ENCODE measurements at regions not wholly inside any gene's neighbourhood (a gene's known extent, or its start where the extent isn't known, plus 50 kb on each side); places are given as distances from the start of the nearest gene placed in this dataset.
A peak's percentile ranks its signal among the peaks of the same experiment; 100 is the strongest.

DNA sequence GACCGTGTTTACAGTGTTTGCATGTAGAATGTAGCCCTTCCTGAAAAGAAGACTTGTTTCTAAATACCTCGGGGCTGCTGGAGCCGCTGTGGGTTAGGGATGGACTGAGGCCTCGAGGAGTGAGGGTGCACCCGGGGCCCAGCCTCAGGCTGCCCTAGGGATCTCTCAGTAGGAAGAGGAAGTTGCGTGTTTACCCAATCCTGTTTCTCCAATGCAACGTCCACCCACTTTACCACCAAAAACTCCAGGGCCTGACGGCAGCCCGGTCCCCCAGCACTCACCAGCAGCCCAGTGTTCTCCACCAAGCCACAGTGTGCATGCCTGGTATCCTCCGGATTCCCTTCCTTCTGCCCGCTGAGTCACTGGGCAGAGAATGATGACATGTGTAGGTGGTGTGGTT, 255.8 kb downstream of the GLI2 start:
- DNase-seq (ENCODE audit: low read depth), result no peak

GRCh38 chr2:120992791-120993555, 257.3 kb downstream of the GLI2 start:
- no peak for DNase-seq (ENCODE audit: low read depth)

- no peak for DNase-seq (ENCODE audit: low read depth)
Measured at GRCh38 chr2:120993661-120994060, 258.0 kb downstream of the GLI2 start.

- no peak for DNase-seq (ENCODE audit: low read depth)
Measured at GRCh38 chr2:120994301-120994995, 258.8 kb downstream of the GLI2 start.

- no peak for DNase-seq (ENCODE audit: low read depth)
Measured at GRCh38 chr2:120995152-120995551, 259.5 kb downstream of the GLI2 start.

DNA sequence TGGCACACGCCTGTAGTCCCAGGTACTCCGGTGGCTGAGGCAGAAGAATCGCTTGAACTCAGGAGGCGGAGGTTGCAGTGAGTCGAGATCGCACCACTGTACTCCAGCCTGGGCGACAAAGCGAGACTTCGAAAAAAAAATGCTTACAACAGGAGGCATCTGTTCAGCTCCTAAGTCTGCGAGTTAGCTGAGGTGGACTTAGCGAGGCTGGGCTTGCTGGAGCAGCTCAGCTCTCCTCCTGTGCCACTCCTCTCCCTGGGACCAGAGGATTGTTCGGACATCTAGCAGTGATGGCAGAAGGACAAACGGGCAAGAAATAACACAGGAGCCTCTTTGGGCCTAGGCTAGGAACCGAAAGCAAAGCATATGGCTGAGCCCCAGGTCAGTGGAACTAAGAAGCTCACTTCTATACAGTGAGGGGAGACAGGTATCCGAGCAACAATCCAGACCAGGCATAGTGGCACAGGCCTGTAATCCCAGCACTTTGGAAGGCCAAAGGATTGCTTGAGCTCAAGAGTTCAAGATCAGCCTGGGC, 260.1 kb downstream of the GLI2 start:
- no peak for DNase-seq (ENCODE audit: low read depth)

DNA sequence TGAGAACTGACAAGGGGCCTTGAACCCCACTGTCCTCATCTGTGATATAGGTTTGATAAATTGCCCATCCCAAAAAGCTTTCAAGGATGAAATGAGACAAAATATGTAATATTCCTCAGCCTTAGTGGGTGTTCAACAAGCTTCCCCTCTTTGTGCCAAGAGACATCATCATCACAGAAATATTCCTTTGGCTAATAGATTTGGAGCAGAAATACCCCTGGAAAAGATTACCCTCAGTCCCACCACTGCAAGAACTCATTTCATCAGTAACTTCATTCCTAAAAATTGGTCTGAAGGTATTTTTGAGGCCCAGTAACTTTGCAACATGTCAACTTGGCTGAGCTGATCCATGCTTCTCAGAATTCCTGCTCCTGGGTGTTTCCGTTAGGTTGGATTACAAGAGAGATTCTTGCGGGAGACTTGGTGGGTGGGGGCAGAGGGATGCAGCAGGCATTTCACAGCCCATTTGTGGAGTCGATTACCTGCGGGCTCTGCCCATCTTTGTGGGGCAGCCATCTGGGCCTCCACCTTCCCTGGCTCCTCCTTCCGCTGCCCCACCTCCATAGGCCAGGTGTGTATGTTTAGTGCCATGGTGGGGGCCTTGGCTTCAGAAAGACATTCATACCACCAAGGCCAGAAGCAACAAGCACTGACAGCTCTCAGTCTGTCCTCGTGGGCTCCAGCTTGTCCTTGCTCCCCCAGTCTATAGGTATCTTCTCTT, 263.9 kb downstream of the GLI2 start:
- no peak for DNase-seq (ENCODE audit: low read depth)

DNA sequence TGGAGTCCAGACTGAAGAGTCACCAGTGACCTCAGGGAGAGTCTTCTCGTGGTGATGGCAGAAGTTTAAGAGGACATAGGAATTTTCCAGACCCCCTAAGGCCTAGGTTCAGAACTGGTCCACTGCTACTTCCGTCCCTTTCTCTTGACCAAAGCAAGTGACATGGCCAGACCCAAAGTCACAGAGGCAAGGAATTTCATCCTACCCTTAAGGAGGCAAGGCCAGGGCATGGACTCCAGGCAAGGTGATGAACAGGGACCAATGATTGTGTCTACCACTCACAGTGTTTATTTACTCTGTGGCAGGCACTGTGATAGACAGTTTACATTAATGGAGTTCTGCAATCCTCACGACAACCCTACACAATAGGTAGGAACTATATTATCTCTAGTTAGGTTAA, 265.1 kb downstream of the GLI2 start:
- DNase-seq (ENCODE audit: low read depth), result no peak

GRCh38 chr2:121001641-121002040, 266.0 kb downstream of the GLI2 start:
- DNase-seq (ENCODE audit: low read depth), result no peak

DNA sequence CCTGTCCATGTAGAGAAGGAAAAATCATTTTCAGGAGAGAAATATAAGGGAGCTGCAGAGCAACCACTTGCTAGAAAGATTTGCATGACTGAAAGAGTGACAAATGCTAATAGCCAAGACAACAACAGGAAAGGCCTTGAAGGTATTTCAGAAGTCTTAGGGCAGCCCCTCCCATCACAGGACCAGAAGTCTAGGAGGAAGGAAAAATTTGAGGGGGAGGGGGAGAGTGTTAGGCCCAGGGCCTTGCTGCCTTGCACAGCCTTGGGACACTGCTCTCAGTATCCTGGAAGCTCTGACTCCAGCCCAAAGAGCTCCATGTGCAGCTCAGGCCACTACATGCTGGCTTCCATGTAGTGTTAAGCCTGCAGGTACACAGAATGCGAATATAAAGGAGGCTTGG, 266.9 kb downstream of the GLI2 start:
- DNase-seq (ENCODE audit: low read depth), result no peak

DNA sequence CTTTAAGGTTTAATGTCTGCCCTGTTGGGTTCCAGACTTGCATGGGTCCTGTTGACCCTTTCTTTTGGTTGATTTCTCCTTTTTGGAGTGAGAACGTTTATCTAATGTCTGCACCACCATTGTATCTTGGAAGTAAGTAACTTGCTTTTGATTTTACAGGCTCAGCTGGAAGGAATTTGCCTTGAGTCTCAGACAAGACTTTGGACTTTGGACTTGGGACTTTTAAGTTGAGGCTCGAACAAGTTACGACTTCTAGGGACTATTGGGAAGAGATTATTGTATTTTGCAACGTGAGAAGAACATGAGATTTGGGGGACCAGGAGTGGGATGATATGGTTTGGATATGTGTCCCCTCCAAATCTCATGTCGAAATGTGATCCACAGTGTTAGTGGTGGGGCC, 267.7 kb downstream of the GLI2 start:
- no peak for DNase-seq (ENCODE audit: low read depth)

DNA sequence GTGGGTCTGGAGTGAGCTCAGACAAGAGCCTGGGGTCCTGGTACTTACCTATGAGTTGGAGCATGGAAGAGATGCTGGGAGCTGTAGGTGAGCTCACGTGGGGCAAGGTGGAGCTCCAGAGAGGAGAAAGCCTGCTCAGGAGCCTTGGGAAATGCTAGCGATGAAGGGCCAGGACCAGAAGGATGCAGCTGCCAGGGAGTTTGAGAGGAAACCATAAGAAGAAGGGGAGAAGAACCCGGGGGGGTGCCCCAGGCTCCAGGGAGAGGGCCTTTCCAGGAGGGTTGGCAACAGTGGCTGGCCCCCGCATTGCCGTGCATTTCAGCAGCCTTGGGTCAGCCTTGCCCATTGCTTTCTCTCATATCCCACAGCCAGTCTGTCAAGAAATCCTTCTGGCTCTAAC, 268.7 kb downstream of the GLI2 start:
- DNase-seq (ENCODE audit: low read depth), result no peak

DNA sequence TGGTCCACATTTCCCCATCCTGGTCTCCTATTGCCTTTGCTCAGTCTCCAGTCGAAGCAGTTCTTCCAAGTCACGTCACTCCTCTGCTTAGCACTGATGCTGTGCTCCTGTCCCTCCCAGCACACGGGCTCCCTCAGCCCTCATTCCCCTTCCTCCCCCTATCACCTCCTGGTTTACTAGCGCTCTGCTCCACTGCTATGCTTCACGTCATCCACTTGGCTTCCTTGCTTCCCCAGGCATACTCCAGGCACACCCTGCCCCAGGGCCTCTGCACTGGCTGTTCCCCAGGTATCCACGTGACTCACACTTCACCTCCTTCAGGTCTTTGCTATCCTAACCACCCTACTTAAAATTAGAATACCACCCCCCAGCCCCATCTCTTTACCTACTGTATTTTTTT, 269.3 kb downstream of the GLI2 start:
- DNase-seq (ENCODE audit: low read depth), result no peak

DNA sequence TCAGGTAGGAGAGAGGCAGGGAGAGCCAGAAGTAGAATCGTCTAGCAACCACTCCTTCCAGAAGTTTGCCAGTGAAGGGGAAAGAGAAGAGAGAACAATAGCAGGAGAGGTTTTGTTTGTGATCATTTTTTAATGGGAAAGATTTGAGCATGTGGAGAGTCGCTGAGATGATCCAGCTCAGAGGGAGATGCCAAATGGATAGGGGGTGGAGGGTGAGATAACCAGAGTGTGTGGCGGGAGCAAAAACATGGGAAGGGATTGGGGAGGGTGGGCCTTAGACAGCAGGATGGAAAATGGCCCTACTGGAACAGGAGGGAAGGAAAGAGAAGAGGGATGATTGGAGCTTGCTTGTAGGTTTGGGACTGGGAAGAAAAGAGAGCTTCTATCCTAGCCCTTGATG, 269.8 kb downstream of the GLI2 start:
- DNase-seq (ENCODE audit: low read depth), result no peak

GRCh38 chr2:121006743-121007489, 271.2 kb downstream of the GLI2 start:
- DNase-seq (ENCODE audit: low read depth), result no peak

GRCh38 chr2:121007490-121007853, 271.8 kb downstream of the GLI2 start:
- DNase-seq (ENCODE audit: low read depth), result no peak

GRCh38 chr2:121008975-121009374, 273.3 kb downstream of the GLI2 start:
- DNase-seq (ENCODE audit: low read depth), result peak; percentile 14

DNA sequence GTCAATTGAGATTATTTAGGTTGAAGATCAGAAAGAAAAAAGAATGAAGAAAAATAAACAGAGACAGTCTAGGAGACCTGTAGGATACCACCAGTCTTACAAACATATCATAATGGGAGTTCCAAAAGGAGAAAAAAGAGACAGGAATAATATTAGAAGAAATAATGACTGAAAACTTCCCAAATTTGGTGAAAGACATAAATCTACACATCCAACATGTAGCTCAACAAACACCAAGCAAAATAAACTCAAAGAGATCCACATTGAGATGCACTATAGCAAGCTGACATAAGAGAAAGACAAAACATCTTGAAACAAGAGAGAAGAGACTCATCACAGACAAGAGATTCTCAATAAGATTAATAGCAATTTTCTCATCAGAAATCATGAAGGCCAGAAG, 274.0 kb downstream of the TFCP2L1 start:
- no peak for DNase-seq (ENCODE audit: low read depth)

DNA sequence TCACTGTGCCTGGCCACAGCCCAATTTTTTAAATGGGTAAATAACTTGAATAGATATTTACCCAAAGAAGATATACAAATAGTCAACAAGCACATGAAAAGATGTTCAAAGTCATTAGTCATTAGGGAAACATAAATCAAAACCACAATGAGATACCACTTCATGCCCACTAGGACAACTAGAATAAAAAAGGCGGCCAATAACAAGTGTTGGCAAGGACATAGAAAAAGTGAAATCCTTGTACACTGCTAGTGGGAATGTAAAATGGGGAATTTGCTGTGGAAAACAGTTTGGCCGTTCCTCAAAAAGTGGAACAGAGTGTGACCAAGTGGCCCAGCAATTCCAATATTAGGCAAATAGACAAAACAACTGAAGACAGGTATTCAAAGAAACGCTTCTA, 270.1 kb downstream of the TFCP2L1 start:
- no peak for DNase-seq (ENCODE audit: low read depth)

DNA sequence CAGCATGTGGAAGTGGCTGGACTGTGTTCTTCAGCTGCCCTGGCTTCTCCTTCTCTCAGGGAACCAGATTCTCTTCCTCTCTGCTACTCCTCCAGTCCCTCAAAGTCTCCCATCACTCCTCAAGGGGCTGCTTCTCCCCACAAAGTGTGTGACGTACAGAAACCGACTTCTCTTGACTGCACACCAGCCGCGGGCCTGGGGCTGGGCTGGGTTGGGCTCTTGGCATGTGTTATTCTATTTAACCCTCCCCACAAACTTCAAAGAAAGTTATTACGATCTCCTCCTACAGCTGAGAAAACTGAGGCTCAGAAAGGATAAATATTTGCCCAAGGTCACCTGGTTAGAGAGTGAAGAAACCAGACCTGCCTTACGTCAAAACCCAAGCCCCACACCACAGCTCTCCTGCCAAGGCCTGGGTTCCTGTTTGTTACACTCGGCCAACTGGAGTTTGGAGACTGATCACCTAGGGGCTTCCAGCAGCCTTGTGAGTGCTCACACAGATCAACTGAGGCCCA, 269.0 kb downstream of the TFCP2L1 start:
- DNase-seq (ENCODE audit: low read depth), result no peak

GRCh38 chr2:121017396-121017795, 267.6 kb downstream of the TFCP2L1 start:
- no peak for DNase-seq (ENCODE audit: low read depth)

Measured in amniotic epithelial cell (primary cell).